B cell (primary cell): ENCODE measurements at regions not wholly inside any gene's neighbourhood (a gene's known extent, or its start where the extent isn't known, plus 50 kb on each side); places are given as distances from the start of the nearest gene placed in this dataset.

ENCODE experiments used
- ATAC-seq: fragments of 200-7000 bp; cut with Tn5 transposase; one replicate; pipeline ENCODE4 v1.10.0; 2021; ENCODE audit warnings: low read depth, mild to moderate bottlenecking, moderate number of reproducible peaks, moderate library complexity
- CTCF ChIA-PET: fragments of 350-600 bp; sonication (Branson Sonifier 250); formaldehyde crosslinking; loops from one replicate; lab custom pipeline; 2021; ENCODE audit warnings: antibody characterized with exemption, inconsistent platforms; lab: Charles Lee
- POLR2A ChIA-PET: fragments of 350-600 bp; sonication (Branson Sonifier 250); formaldehyde crosslinking; loops from one replicate; lab custom pipeline; 2021; ENCODE audit warnings: antibody characterized with exemption; lab: Charles Lee
- DNase-seq: peaks from one replicate; pipeline ENCODE4 v3.0.0; 2013
- H2AFZ ChIP-seq: 2 replicates; pipeline ENCODE4 v1.6.1; 2012; ENCODE audit warnings: mild to moderate bottlenecking, low read depth, low read length; ENCODE audit not compliant: insufficient read depth, poor library complexity, severe bottlenecking
- H3K27ac ChIP-seq, 2 donors: 1 replicate in 1 of 2; 2 replicates in 1 of 2; pipeline ENCODE4 v1.5.1; 2012 to 2013; ENCODE audit warnings: low read length in 2 of 2, mild to moderate bottlenecking in 2 of 2, moderate library complexity in 1 of 2
- H3K27me3 ChIP-seq, 4 experiments: fragments of 200-600 bp in 1 of 4; sonication (generic) in 1 of 4; replicated peaks in 1 of 4; 1 replicate in 2 of 4; 2 replicates in 2 of 4; pipeline versions ENCODE4 v1.6.1 to v1.7.0; 2013 to 2016; ENCODE audit warnings: low read length in 3 of 4, mild to moderate bottlenecking in 2 of 4, mixed read lengths in 1 of 4, moderate library complexity in 1 of 4; ENCODE audit not compliant: insufficient read depth in 4 of 4, control insufficient read depth in 3 of 4; ENCODE audit errors: control extremely low read depth in 1 of 4
- H3K36me3 ChIP-seq, 2 experiments: replicated peaks in 1 of 2; 1 replicate in 1 of 2; 2 replicates in 1 of 2; pipeline versions ENCODE4 v1.6.1 to v1.7.1; 2013; ENCODE audit warnings: low read length in 1 of 2; ENCODE audit not compliant: insufficient read depth in 2 of 2, control insufficient read depth in 1 of 2; ENCODE audit errors: control extremely low read depth in 1 of 2, extremely low read depth in 1 of 2
- H3K4me1 ChIP-seq, 2 donors: fragments of 200-600 bp in 1 of 2; sonication (generic) in 1 of 2; 1 replicate in 1 of 2; 2 replicates in 1 of 2; pipeline versions ENCODE4 v1.5.1 to v1.6.1; 2013 to 2017; ENCODE audit warnings: low read length in 2 of 2; ENCODE audit not compliant: control insufficient read depth in 2 of 2, insufficient read depth in 2 of 2
- H3K4me2 ChIP-seq: replicated peaks from 2 replicates; pipeline ENCODE3; 2012; ENCODE audit warnings: mild to moderate bottlenecking, low read depth, low read length; ENCODE audit not compliant: poor library complexity, severe bottlenecking
- H3K4me3 ChIP-seq, 5 experiments: fragments of 200-600 bp in 1 of 5; sonication (generic) in 1 of 5; 1 replicate in 3 of 5; 2 replicates in 2 of 5; pipeline versions ENCODE4 v1.5.1 to v1.7.0; 2011 to 2016; ENCODE audit warnings: low read length in 4 of 5, mild to moderate bottlenecking in 4 of 5, low read depth in 2 of 5, control low read depth in 1 of 5, moderate library complexity in 1 of 5; ENCODE audit not compliant: insufficient read depth in 1 of 5; ENCODE audit errors: control extremely low read depth in 1 of 5, extremely low read depth in 1 of 5
- H3K79me2 ChIP-seq: fragments of 200-600 bp; sonication (generic); one replicate; pipeline ENCODE4 v1.6.0; 2016; ENCODE audit warnings: low read length; ENCODE audit not compliant: control insufficient read depth, insufficient read depth
- H3K9ac ChIP-seq: fragments of 200-600 bp; sonication (generic); 2 replicates; pipeline ENCODE4 v1.6.1; 2017; ENCODE audit warnings: mild to moderate bottlenecking, low read length, moderate library complexity
- H3K9me3 ChIP-seq, 3 donors: one replicate each; pipeline versions ENCODE4 v1.6.1 to v1.7.1; 2013; ENCODE audit warnings: low read length in 2 of 3; ENCODE audit not compliant: control insufficient read depth in 2 of 3, insufficient read depth in 1 of 3; ENCODE audit errors: control extremely low read depth in 1 of 3
- H4K20me1 ChIP-seq: 2 replicates; pipeline ENCODE4 v1.6.0; 2012; ENCODE audit warnings: mild to moderate bottlenecking, low read length; ENCODE audit not compliant: insufficient read depth, control insufficient read depth, poor library complexity, severe bottlenecking
- H3K27ac Mint-ChIP-seq: one replicate; pipeline ENCODE4 v1.8.0; 2021; ENCODE audit warnings: mixed read lengths
- H3K27me3 Mint-ChIP-seq: one replicate; pipeline ENCODE4 v1.8.0; 2021; ENCODE audit warnings: mixed read lengths
- H3K4me1 Mint-ChIP-seq: one replicate; pipeline ENCODE4 v1.8.0; 2021; ENCODE audit warnings: mixed read lengths
- H3K4me3 Mint-ChIP-seq: one replicate; pipeline ENCODE4 v1.8.0; 2021; ENCODE audit warnings: mixed read lengths
- H3K9me3 Mint-ChIP-seq: one replicate; pipeline ENCODE4 v1.8.0; 2022; ENCODE audit warnings: mixed read lengths; ENCODE audit not compliant: insufficient read depth
- CTCF ChIP-seq: fragments of 200-600 bp; IDR thresholded peaks from one replicate; pipeline ENCODE4 v1.8.0; 2022; ENCODE audit warnings: antibody characterized with exemption, mild to moderate bottlenecking
- EZH2 ChIP-seq: IDR thresholded peaks from 2 replicates; pipeline ENCODE4 v1.6.1; 2012; ENCODE audit warnings: borderline replicate concordance, low read depth, mild to moderate bottlenecking, moderate library complexity, low read length; ENCODE audit not compliant: insufficient read depth, poor library complexity, severe bottlenecking
- WGBS: methylation state at CpG from one replicate; pipeline ENCODE4 v1.1.5; 2013; ENCODE audit warnings: missing lambda C conversion rate; ENCODE audit not compliant: insufficient coverage; 5-methylcytosine and 5-hydroxymethylcytosine counted together
- intact Hi-C: fragments of 100-400 bp; cut with micrococcal nuclease; formaldehyde crosslinking; loops from one replicate; pipeline ENCODE4 v1.10.0; 2022

GRCh38 chr6:115830895-115831294, 229.8 kb downstream of the FRK start:
- no peak overlapping the region for H3K4me3 ChIP-seq
- ATAC-seq (no peak), DNase-seq (no peak)
- H3K4me2 ChIP-seq: no peak overlapping the region
- H3K36me3 ChIP-seq: no peaks in the 10 kb centered on the region
- no peaks in the 10 kb centered on the region for H3K9me3 Mint-ChIP-seq
- H3K79me2 ChIP-seq: no peaks in the 10 kb centered on the region
- no peak overlapping the region for H3K4me3 Mint-ChIP-seq
- H3K4me1 ChIP-seq: no peaks in the 10 kb centered on the region
- no peak overlapping the region for H2AFZ ChIP-seq
- ChIA-PET POLR2A (no interaction called here), CTCF (no interaction called here)
- no peaks in the 10 kb centered on the region for H3K27me3 ChIP-seq
- H3K4me1 Mint-ChIP-seq: no peaks in the 10 kb centered on the region
- H4K20me1 ChIP-seq: no peaks in the 10 kb centered on the region
- peaks cover 3% of the 10 kb centered on the region for H3K27me3 Mint-ChIP-seq
- TF ChIP-seq CTCF (no peak), EZH2 (no peak)
- no peak overlapping the region for H3K9ac ChIP-seq
- H3K27ac ChIP-seq: no peak overlapping the region
- intact Hi-C loops: no loop called here
- H3K9me3 ChIP-seq: no peaks in the 10 kb centered on the region
- no peak overlapping the region for H3K27ac Mint-ChIP-seq
- WGBS: 71% methylated on average over 1 of the region's 2 CpGs

GRCh38 chr6:115821798-115822197, 238.9 kb downstream of the FRK start:
- Mint-ChIP-seq H3K4me1 (no peaks in the 10 kb centered on the region), H3K4me3 (no peak overlapping the region), H3K9me3 (no peaks in the 10 kb centered on the region), H3K27me3 (no peaks in the 10 kb centered on the region), H3K27ac (no peak overlapping the region)
- ChIA-PET POLR2A (no interaction called here), CTCF (no interaction called here)
- Histone ChIP-seq H3K27me3 (no peaks in the 10 kb centered on the region), H3K4me1 (no peaks in the 10 kb centered on the region), H3K36me3 (no peaks in the 10 kb centered on the region), H3K27ac (no peak overlapping the region), H2AFZ (no peak overlapping the region), H4K20me1 (no peaks in the 10 kb centered on the region), H3K9me3 (peaks cover 0 to 2% (median 0%) of the 10 kb centered on the region in 3 donors), H3K9ac (no peak overlapping the region), H3K79me2 (no peaks in the 10 kb centered on the region), H3K4me3 (no peak overlapping the region), H3K4me2 (no peak overlapping the region)
- ATAC-seq (no peak), DNase-seq (no peak)
- TF ChIP-seq CTCF (no peak), EZH2 (no peak)
- intact Hi-C loops: no loop called here
- 89% methylated on average over 2 of the region's 2 CpGs for WGBS
